Dedifferentiated amniotic fluid mesenchymal stem cell (primary cell): ENCODE measurements at regions not wholly inside any gene's neighbourhood (a gene's known extent, or its start where the extent isn't known, plus 50 kb on each side); places are given as distances from the start of the nearest gene placed in this dataset.
"Not testable (repeated sequence)": the region's sequence is repeated elsewhere in the genome, so short reads cannot be mapped to it uniquely, and the experiment has no call there.

Experiments
- DNase-seq: peaks from one replicate; pipeline ENCODE4 v3.0.0-alpha.2; 2016; ENCODE audit errors: extremely low spot score

GRCh38 chr15:75792236-75792635, 51.0 kb upstream of the UBE2Q2 start:
- DNase-seq = not testable (repeated sequence)

GRCh38 chr15:75791337-75791713, 51.9 kb upstream of the UBE2Q2 start:
- DNase-seq = no peak

- no peak for DNase-seq
Measured at GRCh38 chr15:75790631-75791336, 52.5 kb upstream of the UBE2Q2 start.

- DNase-seq = no peak
Measured at GRCh38 chr15:75786575-75786947, 56.7 kb upstream of the UBE2Q2 start.

GRCh38 chr15:75785771-75786574, 57.3 kb upstream of the UBE2Q2 start:
- no peak for DNase-seq

GRCh38 chr15:75784511-75785480, 58.5 kb upstream of the UBE2Q2 start:
- DNase-seq = not testable (repeated sequence)

GRCh38 chr15:75783566-75783965, 59.7 kb upstream of the UBE2Q2 start:
- not testable (repeated sequence) for DNase-seq

- DNase-seq = no peak
Measured at GRCh38 chr15:75782926-75783325, 60.3 kb upstream of the UBE2Q2 start.

GRCh38 chr15:75780995-75781394, 62.3 kb upstream of the UBE2Q2 start:
- DNase-seq = not testable (repeated sequence)

- no peak for DNase-seq
Measured at GRCh38 chr15:75779504-75779903, 63.7 kb upstream of the UBE2Q2 start.

- peak; percentile 15 for DNase-seq
Measured at GRCh38 chr15:75776871-75777610, 64.4 kb upstream of the CSPG4 start.

- no peak for DNase-seq
Measured at GRCh38 chr15:75776065-75776423, 63.4 kb upstream of the CSPG4 start.

GRCh38 chr15:75775296-75776064, 62.8 kb upstream of the CSPG4 start:
- no peak for DNase-seq

- not testable (repeated sequence) for DNase-seq
Measured at GRCh38 chr15:75773974-75774373, 61.3 kb upstream of the CSPG4 start.

GRCh38 chr15:75771054-75771453, 58.4 kb upstream of the CSPG4 start:
- not testable (repeated sequence) for DNase-seq

GRCh38 chr15:75770131-75770530, 57.5 kb upstream of the CSPG4 start:
- DNase-seq = no peak

GRCh38 chr15:75768526-75768925, 55.9 kb upstream of the CSPG4 start:
- DNase-seq = not testable (repeated sequence)

GRCh38 chr15:75765551-75766305, 53.1 kb upstream of the CSPG4 start:
- not testable (repeated sequence) for DNase-seq

GRCh38 chr15:75764845-75765550, 52.4 kb upstream of the CSPG4 start:
- not testable (repeated sequence) for DNase-seq
